ENCODE measurements at regions not wholly inside any gene's neighbourhood (a gene's known extent, or its start where the extent isn't known, plus 50 kb on each side); places are given as distances from the start of the nearest gene placed in this dataset.

- TF ChIP-seq, protein P1, sequence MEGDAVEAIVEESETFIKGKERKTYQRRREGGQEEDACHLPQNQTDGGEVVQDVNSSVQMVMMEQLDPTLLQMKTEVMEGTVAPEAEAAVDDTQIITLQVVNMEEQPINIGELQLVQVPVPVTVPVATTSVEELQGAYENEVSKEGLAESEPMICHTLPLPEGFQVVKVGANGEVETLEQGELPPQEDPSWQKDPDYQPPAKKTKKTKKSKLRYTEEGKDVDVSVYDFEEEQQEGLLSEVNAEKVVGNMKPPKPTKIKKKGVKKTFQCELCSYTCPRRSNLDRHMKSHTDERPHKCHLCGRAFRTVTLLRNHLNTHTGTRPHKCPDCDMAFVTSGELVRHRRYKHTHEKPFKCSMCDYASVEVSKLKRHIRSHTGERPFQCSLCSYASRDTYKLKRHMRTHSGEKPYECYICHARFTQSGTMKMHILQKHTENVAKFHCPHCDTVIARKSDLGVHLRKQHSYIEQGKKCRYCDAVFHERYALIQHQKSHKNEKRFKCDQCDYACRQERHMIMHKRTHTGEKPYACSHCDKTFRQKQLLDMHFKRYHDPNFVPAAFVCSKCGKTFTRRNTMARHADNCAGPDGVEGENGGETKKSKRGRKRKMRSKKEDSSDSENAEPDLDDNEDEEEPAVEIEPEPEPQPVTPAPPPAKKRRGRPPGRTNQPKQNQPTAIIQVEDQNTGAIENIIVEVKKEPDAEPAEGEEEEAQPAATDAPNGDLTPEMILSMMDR (IDR thresholded peaks at IDR 0.05) = no peak
- TF ChIP-seq POLR2A (IDR thresholded peaks at IDR 0.05) = no peak
These were observed 1239.3 kb downstream of the EPHA7 start for GRCh38 chr6:92180090-92180489.

All from body of pancreas (tissue), 4 donors.